HG03103 (cell line): ENCODE measurements at regions not wholly inside any gene's neighbourhood (a gene's known extent, or its start where the extent isn't known, plus 50 kb on each side); places are given as distances from the start of the nearest gene placed in this dataset.

Experiments
- ATAC-seq: cut with Tn5 transposase; IDR thresholded peaks from one replicate; pipeline ENCODE4 v1.9.1; 2021; ENCODE audit warnings: low read depth; ENCODE audit not compliant: unreplicated experiment

DNA sequence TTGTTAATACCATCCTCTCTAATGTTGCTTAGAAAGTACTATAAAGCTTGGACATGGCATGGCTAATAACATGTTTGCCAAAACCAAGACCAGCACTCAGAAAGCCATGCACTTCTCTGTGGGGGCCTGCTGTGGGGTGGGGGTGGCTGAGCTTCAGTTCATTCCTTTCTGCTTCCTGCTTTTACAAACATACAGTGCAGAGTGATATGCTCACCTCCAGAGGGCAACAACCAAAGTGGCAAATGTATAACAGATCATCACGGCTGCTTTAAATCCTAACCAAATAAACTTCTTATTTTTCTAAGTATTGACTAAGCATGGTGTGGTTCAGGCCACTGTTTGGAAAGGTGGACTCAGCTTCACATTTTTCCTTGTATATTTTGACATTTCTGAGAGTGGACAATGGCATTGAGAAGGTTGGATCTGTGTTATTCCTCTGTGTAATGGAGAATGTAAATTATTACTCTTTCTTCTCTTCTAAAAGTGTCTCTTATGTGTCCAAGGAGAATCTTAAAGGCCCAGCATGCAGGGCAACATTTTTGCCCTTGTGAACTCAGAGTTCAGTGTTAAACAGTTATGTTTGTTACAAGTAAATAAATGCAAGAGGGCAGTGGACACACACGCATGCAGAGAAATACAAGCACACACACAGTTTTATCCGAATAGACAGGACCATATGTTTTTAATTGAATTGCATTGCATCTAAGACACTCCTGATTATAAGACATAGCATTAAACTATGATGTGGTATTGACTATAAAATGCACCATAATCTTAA is 186.1 kb downstream of the HERPUD2 start:
- ATAC-seq: no peak

DNA sequence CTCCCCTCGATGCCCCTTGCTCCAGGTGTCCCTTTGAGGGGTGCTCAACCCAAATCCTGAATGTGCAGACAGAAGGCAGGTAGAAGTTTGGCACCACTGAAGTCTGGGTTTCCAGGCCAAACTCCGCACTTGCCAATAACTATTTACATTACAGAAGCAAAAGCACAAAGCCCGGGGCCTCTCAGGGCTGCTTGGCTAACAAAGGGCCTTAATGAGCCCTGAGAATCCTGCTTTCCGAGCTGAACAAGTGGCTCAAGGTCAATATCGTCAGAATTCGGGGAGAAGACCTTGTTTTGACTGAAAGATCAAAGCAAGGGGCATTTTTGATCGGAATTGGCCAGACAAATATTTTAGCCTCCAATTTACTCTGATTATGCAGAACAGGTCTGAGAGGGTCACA is 189.9 kb downstream of the HERPUD2 start:
- no peak for ATAC-seq

DNA sequence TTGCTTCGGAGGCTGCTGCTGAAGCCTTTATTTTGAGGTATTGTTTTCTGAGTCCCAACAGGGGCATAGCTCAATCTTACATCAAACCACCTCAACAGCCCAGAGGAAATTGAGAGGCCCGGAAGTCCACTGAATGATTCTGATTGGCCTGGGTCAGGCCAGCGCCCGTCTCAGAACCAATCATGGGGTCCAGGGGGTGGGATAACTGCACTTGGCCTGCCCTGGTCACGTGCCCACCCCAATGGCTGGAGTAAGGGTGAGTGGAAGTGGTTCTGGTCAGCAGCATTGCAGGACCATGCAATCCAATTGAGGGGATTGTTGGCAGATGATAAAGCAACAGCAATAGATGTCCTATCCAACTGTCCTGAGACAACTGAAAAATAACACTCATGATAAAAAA is 190.6 kb downstream of the HERPUD2 start:
- ATAC-seq: no peak

DNA sequence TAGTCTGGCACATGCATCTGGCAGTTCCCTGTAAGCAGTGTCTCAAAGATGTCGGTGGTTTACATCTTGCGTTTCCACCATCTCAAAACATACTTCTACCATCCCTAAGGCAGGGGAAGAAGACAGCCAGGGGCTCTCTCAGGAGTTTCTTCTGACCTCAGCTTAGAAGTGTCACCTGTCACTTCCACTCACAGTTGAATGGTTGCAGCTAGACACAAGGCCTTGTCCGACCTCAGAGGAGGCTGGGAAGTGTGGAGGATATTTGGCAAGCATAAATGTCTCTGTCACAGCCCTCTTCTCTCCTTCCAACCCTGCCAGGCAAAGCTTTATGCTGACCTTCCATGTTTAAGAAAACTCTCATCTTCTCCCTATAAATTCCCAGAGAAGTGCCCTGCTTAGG is 193.3 kb downstream of the HERPUD2 start:
- no peak for ATAC-seq

DNA sequence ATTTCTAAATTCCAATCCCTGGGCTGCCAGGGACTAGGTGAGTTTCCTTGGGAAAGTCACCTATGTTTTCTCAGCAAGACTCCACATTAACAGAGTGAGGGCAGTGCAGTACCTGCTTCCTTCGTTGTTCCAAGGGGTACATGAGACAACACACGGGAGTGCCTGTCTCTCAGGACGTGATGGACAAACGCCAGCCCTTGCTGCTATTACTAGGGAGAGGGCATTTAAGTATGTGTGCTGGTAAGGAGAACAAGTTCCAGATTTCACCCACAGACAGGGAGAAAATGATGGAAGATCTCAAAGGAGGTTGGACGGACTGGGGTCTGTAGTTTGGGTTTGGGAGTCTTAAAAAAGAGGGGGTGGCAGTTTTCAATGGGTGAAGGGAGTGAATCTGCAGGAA is 195.7 kb downstream of the HERPUD2 start:
- no peak for ATAC-seq

DNA sequence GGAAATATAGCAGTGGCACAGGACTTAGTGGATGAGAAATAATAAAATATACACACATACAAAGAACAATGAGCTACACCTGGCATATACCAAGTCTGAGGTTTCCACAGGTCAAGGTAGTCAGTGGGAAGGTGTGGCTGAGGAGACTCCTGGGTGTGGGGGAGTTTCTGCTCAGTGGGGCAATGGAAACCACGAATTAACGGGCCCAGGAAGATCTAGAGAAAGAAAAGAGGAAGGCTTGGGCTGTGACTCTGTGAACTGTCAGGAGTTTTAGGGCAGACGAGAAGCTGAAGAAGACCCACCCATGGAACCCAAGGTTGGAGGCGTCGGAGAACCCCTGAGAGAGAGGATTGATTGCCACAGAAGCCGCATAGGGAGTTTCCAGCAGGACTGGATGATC is 196.5 kb downstream of the HERPUD2 start:
- ATAC-seq: no peak

DNA sequence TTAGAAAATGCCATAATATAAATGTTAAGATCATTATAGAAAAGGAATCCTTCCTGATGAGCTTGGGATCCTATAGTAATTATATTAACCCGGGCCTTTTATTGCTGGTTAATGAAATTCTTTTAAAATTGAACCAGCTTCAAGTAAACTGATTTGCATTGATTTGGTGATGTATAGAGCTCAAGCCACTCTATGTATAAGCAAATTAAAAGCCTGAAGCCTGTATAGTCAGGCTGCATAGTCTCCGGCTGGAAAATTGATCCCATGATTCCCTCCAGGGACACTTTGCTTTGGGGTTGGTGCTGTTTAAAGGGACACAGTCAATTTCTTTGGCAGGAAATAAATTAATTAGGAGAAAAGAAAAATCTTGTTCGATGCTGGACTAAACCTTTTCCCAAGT is 199.1 kb downstream of the HERPUD2 start:
- no peak for ATAC-seq

DNA sequence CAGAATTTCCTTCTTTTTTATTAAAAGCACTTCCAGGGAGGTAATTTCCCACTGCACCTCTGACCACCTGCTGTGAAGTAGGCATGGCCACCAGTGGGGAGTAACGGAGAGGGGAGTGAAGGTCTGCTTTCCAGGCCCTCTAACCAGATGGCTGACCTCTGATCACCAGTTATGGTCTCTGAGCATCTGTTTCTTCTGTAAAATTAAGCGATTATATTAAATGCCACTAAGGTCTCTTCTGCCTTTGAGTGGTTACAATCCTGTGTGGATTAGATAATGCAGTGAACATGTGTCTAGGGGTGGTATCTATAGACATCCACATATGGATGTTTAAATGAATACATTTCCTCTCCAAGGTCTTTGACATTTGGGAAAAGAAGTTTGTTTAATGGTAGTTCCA is 199.6 kb downstream of the HERPUD2 start:
- ATAC-seq: no peak

DNA sequence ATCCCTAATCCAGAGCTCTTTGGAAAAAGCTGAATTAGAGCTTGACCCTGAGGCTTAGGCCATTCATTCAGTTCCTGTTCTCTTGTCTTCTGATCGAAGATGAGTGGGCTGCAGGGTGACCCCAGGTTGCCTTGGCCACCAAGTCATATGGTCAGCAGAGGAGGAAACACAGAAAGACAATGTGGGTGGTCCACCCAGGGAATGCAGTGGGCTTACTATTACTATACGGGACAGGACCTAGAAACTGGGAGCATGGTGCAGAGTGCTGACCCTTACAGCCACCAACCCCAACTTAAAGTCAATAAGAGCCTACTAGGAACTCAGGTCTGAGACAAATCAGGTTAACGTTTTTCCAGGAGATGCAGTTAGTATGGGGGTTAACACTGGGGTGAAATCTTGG is 200.5 kb downstream of the HERPUD2 start:
- no peak for ATAC-seq

DNA sequence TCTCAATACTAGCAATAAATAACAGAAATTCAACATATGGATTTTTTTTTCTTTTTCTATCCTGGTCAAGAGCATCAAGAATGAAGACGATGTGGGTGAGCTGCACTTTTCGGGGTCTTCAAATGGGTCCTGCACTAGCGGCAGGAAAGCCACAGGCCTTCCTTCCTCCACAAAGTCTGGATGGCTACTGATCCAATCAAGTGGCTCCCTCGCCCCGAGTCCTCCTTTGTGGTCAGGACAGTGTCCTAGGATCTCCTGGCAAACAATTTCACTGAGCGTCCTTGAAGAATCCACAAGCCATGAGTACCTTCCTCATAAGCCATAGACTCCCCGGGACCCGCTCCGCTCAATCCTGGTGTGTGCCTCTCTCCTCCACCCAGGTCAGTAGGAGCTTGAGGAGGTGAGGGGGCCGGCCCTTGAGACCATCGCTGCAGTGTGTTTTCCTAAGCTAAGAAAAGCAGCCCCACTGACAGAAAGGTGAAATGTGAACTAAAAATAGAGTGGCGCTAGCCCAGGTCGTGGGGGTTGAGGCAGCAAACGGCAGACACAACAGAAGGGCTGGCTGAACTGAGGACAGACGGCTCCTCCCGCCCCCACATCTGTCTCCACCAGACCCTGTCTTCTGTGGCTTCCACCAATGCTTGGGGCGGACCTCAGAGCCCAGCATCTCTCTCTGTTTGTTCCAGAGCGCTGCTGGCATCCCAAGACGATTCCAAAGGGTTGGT is 202.3 kb downstream of the HERPUD2 start:
- ATAC-seq: no peak

DNA sequence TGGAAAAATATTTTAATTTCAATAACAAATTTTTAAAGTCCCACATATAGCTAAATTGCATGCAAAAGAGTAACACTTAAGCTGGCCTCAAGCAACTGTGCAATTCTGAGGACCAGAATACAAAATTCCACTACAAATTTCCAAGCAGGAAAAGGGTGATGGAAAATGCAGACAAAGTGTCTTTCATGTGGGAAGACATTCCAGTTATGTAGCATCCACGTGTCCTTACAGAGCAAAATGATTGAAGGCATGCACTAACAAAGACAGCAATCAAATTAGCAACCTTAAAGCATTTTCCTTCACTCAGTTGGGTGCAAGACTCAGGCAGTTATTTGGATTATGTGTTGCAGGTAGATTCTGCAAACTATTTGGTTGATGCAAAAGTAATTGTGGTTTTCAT is 203.7 kb downstream of the HERPUD2 start:
- no peak for ATAC-seq

DNA sequence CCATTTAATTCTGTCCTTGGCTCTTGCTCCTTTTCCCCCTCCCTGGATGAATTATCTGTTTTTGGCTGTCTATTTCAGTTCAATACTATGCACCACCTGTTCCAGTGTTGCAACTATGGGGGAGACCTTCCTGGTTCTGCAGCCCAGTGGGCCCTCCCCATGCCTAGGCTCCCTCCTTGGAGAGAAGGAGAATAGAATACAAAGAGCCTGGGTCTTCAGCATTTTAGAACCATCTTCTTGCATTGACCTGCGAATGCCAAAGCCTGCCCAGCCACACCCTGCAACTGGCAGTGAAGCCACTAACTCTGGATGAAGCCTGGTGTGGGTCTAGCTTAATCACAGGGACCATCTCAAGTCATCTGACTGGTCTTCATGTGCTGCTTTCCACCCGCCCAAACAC is 207.1 kb downstream of the HERPUD2 start:
- ATAC-seq: no peak

DNA sequence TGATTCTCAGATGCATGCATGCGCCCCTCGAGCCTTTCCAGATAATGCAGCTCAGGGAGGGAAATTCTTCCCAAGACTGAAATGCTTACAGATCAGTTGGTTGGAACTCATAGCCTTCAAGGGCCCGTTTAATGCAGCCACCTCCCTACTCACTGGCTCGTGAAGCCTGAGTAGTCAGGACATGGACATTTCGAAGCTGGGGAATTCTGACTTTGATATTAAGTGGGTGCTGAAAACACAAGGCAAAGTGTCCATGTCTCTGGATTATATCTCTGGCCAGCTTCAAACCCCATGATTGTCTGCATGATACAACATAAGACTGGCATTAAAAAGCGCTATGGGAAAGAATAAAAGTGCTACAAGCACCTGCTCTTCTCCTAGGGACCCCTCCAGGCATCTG is 207.5 kb downstream of the HERPUD2 start:
- no peak for ATAC-seq

DNA sequence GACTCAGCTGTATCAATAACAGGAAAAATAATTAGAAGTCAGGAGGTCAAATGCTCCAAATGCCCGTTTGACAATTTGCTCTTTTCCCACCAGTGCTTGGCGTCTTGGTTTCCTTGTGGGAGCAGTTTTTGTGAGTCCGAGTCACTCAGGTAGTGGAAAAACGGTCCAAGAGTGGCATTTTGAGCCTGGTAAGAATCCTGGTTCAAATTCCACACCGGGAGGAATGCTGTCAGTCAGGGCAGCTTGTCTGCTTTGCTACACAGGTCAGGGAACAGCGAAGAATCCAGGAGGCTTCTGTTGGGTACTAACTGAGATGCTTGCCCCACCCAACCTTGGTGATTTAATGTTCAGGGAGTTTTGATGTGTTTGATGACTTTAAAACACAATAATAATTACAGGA is 209.5 kb downstream of the HERPUD2 start:
- no peak for ATAC-seq

DNA sequence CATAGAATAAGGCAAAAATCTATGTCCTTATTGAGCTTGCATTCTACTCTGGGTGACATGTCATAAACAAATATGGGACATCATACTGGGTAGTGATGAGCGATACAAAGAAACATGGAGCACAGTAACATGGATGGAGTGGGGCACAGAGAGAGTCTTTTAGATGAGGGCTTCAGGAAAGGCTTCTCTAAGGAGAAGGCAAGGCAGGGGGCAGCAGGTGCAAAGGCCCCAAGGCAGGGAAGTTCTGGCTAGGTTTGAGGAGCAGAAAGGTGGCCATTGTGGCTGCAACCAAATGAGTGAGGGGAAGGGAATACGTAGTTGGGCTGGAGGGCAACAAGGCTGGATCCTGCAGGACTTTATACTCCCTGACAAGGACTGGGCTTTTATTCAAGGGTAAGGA is 211.4 kb downstream of the HERPUD2 start:
- no peak for ATAC-seq

DNA sequence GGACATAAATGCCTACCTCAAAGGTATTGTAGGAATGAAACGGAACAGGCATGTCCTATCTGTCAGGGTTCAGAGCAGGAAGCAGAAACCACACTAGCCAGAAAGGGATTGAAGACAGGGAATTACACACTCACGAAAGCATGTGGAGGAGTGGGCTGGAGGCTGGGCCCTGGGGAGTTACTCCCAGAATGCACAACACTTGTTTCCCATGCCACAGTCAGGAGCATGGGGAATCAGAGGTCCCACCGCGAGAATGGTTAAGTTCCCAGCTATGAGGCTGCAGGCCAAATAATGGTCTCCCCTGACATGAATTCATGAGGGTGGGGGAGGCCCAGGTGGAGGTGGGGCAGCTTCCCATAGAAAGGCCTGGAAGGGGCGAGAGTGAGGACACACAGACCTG is 212.7 kb downstream of the HERPUD2 start:
- ATAC-seq: no peak

DNA sequence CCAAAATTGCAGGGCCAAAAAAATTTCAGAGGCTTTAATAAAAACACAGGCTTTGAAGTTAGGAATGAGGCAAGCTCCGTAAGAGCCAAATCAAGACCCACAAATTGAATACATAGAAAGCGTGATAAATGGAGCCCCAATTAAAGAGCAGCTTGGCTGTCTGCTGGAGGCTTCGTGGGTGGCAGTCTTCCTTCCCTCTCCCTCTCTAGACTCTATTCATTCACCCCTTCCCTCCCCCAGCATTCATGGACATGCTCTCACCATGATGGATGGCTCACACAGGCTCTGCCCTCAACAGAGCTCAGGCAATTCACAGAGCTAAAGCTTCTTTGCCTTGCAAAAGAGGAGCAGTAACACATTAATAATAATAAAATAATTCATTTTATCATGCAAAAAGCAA is 214.1 kb downstream of the HERPUD2 start:
- ATAC-seq: no peak

DNA sequence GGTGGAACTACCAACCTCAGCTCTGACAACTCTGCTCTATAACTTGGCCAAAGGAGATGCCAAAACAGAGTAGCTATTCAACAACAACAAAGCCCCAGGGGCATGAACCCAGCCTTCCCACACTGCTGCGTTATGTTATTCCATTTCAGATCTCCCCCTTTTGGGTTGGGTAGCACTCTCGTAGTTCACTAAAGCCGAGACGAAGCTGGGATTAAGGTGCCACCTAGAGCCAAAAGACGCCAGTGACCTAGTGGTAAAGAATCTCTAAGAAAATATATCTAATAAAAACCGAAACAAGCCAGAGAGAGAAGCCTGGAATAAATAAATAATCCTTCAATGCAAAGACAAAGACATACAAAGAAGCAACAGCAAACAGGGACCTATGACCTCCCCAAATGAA is 217.3 kb downstream of the HERPUD2 start:
- no peak for ATAC-seq

DNA sequence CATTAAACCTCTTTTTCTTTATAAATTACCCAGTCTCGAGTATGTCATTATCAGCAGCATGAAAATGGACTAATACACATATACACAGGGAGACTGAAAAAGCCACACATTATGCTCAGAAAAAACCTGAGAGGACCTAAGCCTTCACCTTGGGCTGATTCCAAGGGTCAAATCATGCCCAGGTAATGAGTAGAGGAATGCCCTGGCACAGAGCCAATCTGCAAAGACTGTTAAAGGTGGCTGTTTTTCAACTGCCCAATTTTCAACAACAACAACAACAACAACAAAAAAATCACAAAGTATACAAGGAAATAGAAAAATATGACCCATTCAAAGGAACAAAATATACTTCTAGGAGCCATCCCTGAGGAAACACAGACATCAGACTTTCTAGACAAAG is 220.2 kb upstream of the TBX20 start:
- no peak for ATAC-seq

DNA sequence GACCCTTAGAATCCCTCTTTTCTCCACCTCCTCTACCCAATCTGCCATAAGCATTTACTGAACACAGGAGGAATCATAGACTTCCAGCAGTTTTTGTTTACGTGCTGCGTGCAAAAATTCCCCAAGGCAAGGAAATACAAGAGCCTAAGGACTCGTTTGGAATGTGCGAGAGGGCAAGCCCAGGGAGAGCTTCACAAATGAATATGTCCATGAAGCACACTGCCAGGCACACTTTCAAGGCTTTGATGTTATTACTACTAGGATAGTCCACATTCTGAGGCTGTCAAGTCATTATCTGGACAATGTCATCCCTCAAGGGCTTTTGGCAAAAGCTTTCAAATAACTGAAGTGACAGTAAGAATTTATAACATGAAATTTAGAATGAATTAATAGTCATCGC is 214.7 kb upstream of the TBX20 start:
- ATAC-seq: no peak

DNA sequence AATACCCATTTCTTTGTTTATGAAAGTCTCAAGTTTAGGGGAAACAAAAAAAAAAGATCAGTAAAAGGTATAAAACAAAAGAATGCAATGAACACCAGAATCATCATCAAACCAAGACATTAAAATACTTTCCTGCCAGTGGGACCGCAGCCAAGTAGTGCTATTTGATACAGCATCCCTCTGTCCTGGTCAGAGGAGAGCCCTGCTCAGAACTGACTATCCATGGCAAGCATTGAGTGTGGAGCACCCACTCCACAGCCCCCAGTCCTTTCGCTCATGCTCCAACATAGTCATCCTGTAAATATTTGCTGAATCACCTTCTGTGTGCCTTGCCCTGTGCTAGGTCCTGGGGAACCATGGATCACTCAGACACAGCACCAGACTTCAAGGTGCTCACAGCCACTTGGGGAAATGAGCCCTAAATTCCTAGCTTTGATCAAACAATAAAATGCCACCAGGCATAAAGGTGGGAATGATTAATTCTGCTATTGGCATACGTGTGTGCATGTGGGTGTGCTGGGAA is 213.6 kb upstream of the TBX20 start:
- no peak for ATAC-seq

DNA sequence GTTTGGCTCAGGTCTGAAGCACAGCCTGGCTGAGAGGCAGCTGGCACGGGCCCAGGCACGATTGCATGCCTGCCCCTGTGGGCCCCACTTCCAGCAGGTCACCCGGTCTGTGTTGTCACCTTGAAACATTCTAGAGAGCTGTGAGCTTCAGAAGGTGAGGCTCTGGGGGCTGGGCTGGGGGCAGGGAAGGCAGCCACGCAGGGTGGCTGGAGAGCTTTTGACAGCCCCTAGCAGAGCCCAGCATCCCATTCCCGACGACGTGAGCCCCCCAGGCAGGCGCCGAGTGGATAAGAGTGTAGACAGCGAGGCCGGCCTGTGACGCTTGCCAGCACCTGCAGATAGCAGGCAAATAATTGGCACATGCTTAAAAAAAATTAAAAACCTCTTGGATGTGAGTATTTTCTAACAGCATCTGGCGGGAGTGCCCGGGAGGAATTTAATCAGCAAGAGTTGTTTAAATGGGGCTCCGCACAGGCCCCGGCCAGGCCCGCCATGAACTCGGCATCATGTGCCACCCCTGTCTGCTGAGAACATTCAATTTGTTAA is 212.0 kb upstream of the TBX20 start:
- no peak for ATAC-seq
